ENCODE measurements at regions not wholly inside any gene's neighbourhood (a gene's known extent, or its start where the extent isn't known, plus 50 kb on each side); places are given as distances from the start of the nearest gene placed in this dataset.

DNA sequence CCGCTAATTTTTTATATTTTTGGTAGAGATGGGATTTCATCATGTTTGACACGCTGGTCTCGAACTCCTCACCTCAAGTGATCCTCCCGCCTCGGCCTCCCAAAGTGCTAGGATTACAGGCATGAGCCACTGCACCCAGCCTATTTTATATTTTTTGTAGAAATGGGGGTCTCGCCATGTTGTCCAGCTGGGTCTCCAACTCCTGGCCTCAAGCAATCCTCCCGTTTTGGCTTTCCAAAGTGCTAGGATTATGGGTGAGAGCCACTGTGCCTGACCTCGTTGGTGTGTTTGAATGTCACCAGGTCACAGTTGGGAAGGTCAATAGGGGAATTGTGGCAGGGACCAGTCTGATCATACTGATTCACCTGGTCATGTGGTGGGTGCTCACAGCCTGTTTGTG, 56.7 kb upstream of the NKD1 start:
- no peak for TF ChIP-seq EZH2phosphoT487 (IDR thresholded peaks at IDR 0.05; ENCODE audit: unreplicated experiment)
- no peak for TF ChIP-seq CREB1 (CRISPR knock-in tag; IDR thresholded peaks at IDR 0.05; ENCODE audit: low read depth)
- TF ChIP-seq CTCF (conservative IDR thresholded peaks at IDR 0.05; ENCODE audit: low read depth in 2 of 2), result no peak
- no peak for TF ChIP-seq REST (IDR thresholded peaks at IDR 0.05; ENCODE audit: unreplicated experiment)
- no peak for TF ChIP-seq EZH2 (IDR thresholded peaks at IDR 0.05; ENCODE audit: low read depth, unreplicated experiment)

Measured in GM23338 (cell line).